ENCODE measurements at regions not wholly inside any gene's neighbourhood (a gene's known extent, or its start where the extent isn't known, plus 50 kb on each side); places are given as distances from the start of the nearest gene placed in this dataset.

DNA sequence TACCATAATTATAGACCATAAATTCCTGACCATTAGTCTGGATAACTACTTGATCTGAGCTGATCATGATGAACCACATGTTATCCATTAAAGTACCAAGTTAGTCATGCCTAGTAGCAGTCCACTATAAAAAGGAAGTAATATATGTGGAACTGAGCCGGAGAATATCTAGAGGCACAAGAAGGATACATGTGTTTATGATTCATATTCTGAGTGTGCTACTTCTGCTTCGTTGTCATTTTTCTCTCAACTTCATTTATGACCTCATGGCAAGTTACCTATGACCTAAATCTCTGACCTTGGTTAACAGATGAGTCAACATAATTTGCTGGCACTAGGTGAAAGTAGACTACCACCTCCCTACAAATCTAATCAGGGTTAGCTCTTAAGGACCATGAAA lies 56.5 kb upstream of the ANKRD17 start:
- TF ChIP-seq, protein P1, sequence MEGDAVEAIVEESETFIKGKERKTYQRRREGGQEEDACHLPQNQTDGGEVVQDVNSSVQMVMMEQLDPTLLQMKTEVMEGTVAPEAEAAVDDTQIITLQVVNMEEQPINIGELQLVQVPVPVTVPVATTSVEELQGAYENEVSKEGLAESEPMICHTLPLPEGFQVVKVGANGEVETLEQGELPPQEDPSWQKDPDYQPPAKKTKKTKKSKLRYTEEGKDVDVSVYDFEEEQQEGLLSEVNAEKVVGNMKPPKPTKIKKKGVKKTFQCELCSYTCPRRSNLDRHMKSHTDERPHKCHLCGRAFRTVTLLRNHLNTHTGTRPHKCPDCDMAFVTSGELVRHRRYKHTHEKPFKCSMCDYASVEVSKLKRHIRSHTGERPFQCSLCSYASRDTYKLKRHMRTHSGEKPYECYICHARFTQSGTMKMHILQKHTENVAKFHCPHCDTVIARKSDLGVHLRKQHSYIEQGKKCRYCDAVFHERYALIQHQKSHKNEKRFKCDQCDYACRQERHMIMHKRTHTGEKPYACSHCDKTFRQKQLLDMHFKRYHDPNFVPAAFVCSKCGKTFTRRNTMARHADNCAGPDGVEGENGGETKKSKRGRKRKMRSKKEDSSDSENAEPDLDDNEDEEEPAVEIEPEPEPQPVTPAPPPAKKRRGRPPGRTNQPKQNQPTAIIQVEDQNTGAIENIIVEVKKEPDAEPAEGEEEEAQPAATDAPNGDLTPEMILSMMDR (IDR thresholded peaks at IDR 0.05): no peak
- no peak for TF ChIP-seq POLR2A (IDR thresholded peaks at IDR 0.05)
